ENCODE measurements at regions not wholly inside any gene's neighbourhood (a gene's known extent, or its start where the extent isn't known, plus 50 kb on each side); places are given as distances from the start of the nearest gene placed in this dataset.
"Not testable (repeated sequence)": the region's sequence is repeated elsewhere in the genome, so short reads cannot be mapped to it uniquely, and the experiment has no call there.

DNA sequence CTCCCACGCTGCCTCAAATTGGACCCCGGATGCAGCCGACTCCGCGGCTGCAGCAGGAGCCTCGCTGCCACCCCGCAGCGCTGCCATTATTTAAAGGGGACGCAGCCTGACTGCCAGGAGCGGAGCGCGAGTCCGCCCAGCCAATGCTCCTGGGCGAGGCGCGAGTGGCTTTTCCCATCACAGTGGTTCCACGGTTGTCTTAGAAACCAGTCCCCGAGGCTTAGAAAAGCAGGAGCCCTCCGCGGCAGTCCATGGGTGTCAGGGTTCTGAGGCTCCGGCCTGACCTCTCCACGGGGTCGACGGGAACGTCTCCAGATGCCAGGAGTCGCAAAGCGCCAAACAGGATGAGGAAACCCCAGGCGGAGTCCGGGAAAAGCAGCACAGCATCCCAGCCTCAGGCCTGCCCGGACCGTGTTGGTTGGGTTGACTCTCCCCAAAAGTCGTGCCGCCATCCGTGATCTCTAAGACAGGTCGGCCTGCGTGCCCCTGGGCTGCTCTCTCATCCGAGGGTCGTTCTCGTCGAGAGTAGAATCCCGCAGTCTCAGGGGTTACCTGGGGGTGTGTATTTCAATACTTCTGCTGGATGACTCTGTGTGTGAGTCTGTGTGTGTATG, 975.8 kb upstream of the DEFB115 start:
- peaks cover 9% of the 10 kb centered on the region for H3K36me3 Mint-ChIP-seq (ENCODE audit: unreplicated experiment)
- DNase-seq, result no peak
- H3K4me1 Mint-ChIP-seq (ENCODE audit: low read depth, unreplicated experiment), result no peaks in the 10 kb centered on the region
- no peak overlapping the region for H3K4me3 Mint-ChIP-seq (ENCODE audit: unreplicated experiment)
- peaks cover 13% of the 10 kb centered on the region for H3K27me3 Mint-ChIP-seq (ENCODE audit: unreplicated experiment)
- no peak for TF ChIP-seq CTCF (IDR thresholded peaks at IDR 0.05; ENCODE audit: partially characterized antibody, unreplicated experiment)
- H3K9me3 Mint-ChIP-seq (ENCODE audit: unreplicated experiment), result peaks cover 15% of the 10 kb centered on the region
- H3K27ac Mint-ChIP-seq (ENCODE audit: unreplicated experiment), result no peak overlapping the region

- Mint-ChIP-seq H3K9me3 (ENCODE audit: unreplicated experiment) (peaks cover 15% of the 10 kb centered on the region), H3K27me3 (ENCODE audit: unreplicated experiment) (peaks cover 13% of the 10 kb centered on the region), H3K4me3 (ENCODE audit: unreplicated experiment) (peak overlapping the region; percentile 91), H3K27ac (ENCODE audit: unreplicated experiment) (peak overlapping the region; percentile 88)
- DNase-seq, result peak; percentile 89
- not testable (repeated sequence) for H3K4me1 Mint-ChIP-seq (ENCODE audit: low read depth, unreplicated experiment); H3K36me3 Mint-ChIP-seq (ENCODE audit: unreplicated experiment)
Measured at GRCh38 chr20:30283476-30284280, 973.8 kb upstream of the DEFB115 start.

DNA sequence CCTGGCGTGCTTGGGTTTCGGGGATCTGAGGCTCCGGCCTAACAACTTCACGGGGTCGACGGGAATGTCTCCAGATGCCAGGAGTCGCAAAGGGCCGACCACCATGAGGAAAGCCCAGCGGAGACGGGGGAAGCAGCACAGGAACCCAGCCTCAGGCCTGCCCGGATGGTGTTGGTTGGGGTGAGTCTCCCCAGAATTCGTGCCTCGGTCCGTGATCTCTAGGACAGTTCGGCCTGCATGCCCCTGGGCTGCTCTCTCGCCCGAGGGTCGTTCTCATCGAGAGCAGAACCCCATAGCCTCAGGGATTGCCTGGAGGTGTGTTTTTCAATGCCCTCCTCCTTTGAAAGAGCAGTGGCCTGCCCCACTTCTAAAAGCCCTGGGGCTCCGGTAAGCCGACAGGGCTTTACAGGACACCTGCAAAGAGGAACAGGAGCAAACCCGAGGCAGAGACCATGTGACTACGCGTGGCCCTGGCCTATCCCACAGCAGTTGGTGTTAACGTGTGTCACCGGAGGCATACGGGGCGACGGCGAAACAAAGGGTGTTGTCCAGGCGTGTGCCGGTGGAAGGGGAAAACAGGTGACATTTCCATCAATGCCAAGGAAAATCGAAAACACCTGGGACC, 973.1 kb upstream of the DEFB115 start:
- Mint-ChIP-seq H3K36me3 (ENCODE audit: unreplicated experiment) (peaks cover 9% of the 10 kb centered on the region), H3K27ac (ENCODE audit: unreplicated experiment) (no peak overlapping the region), H3K4me3 (ENCODE audit: unreplicated experiment) (peak overlapping the region; percentile 91), H3K4me1 (ENCODE audit: low read depth, unreplicated experiment) (peaks cover 5% of the 10 kb centered on the region), H3K9me3 (ENCODE audit: unreplicated experiment) (peaks cover 17% of the 10 kb centered on the region), H3K27me3 (ENCODE audit: unreplicated experiment) (peaks cover 16% of the 10 kb centered on the region)
- no peak for DNase-seq
- TF ChIP-seq CTCF (IDR thresholded peaks at IDR 0.05; ENCODE audit: partially characterized antibody, unreplicated experiment), result no peak

GRCh38 chr20:30285677-30286076, 971.8 kb upstream of the DEFB115 start:
- Mint-ChIP-seq H3K4me1 (ENCODE audit: low read depth, unreplicated experiment) (peaks cover 12% of the 10 kb centered on the region), H3K4me3 (ENCODE audit: unreplicated experiment) (peak overlapping the region; percentile 68), H3K9me3 (ENCODE audit: unreplicated experiment) (peaks cover 18% of the 10 kb centered on the region), H3K36me3 (ENCODE audit: unreplicated experiment) (peaks cover 9% of the 10 kb centered on the region), H3K27ac (ENCODE audit: unreplicated experiment) (peak overlapping the region; percentile 68), H3K27me3 (ENCODE audit: unreplicated experiment) (peaks cover 16% of the 10 kb centered on the region)
- TF ChIP-seq CTCF (IDR thresholded peaks at IDR 0.05; ENCODE audit: partially characterized antibody, unreplicated experiment), result no peak
- DNase-seq, result no peak

DNA sequence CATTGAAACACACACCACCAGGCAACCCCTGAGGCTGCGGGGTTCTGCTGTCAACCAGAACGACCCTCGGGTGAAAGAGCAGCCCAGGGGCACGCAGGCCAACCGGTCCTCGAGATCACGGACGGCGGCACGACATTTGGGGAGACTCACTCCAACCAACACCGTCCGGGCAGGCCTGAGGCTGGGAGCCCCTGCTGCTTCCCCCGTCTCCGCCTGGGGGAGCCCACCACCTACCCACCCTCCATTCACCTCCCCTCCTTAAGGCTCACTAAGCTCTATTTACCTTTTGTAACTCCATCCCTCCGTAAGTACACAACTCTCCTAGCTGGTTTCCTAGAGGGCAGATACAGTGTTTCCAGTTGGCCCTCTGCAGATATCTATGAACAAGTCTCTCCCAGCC, 971.3 kb upstream of the DEFB115 start:
- peaks cover 14% of the 10 kb centered on the region for H3K4me1 Mint-ChIP-seq (ENCODE audit: low read depth, unreplicated experiment)
- peaks cover 20% of the 10 kb centered on the region for H3K9me3 Mint-ChIP-seq (ENCODE audit: unreplicated experiment)
- peak overlapping the region; percentile 33 for H3K27ac Mint-ChIP-seq (ENCODE audit: unreplicated experiment)
- H3K27me3 Mint-ChIP-seq (ENCODE audit: unreplicated experiment), result peaks cover 18% of the 10 kb centered on the region
- H3K36me3 Mint-ChIP-seq (ENCODE audit: unreplicated experiment), result peaks cover 9% of the 10 kb centered on the region
- peak; percentile 54 for DNase-seq
- no peak for TF ChIP-seq CTCF (IDR thresholded peaks at IDR 0.05; ENCODE audit: partially characterized antibody, unreplicated experiment)
- H3K4me3 Mint-ChIP-seq (ENCODE audit: unreplicated experiment), result peak overlapping the region; percentile 68

DNA sequence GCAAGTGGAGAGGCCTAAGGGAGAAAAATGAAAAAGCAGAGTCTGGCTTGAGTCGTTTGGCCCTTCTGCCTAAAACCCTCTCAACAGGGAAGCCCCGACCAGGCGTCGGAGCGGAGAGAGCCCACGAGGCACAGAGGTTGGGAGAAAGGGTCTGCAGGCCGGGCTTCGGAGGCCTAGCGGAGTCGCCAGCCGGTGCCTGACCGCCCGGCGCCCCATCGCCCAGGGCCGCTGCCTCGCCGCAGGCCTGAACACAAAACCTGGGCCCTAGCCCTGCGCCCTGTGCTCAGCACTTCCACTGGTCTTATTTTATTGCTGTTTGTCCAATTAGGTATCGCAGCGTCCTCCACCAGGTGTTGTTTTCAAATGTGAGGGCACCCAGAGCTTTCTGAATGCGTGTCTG, 970.0 kb upstream of the DEFB115 start:
- peaks cover 18% of the 10 kb centered on the region for H3K9me3 Mint-ChIP-seq (ENCODE audit: unreplicated experiment)
- H3K36me3 Mint-ChIP-seq (ENCODE audit: unreplicated experiment); DNase-seq; H3K4me3 Mint-ChIP-seq (ENCODE audit: unreplicated experiment); H3K27ac Mint-ChIP-seq (ENCODE audit: unreplicated experiment): not testable (repeated sequence)
- peaks cover 14% of the 10 kb centered on the region for H3K4me1 Mint-ChIP-seq (ENCODE audit: low read depth, unreplicated experiment)
- peaks cover 17% of the 10 kb centered on the region for H3K27me3 Mint-ChIP-seq (ENCODE audit: unreplicated experiment)

Data from glutamatergic neuron (in vitro differentiated cells).